Neural crest cell (in vitro differentiated cells): ENCODE measurements at regions not wholly inside any gene's neighbourhood (a gene's known extent, or its start where the extent isn't known, plus 50 kb on each side); places are given as distances from the start of the nearest gene placed in this dataset.

Experiments used
- DNase-seq: peaks from one replicate; pipeline ENCODE4 v3.0.0; 2021; ENCODE audit warnings: low read depth, mixed read lengths, low spot score
- H3K27ac Mint-ChIP-seq: one replicate; pipeline ENCODE4 v1.8.0; 2021; ENCODE audit warnings: mild to moderate bottlenecking, mixed read lengths; ENCODE audit not compliant: unreplicated experiment
- H3K27me3 Mint-ChIP-seq: 2 replicates; pipeline ENCODE4 v1.8.0; 2021; ENCODE audit warnings: low read depth, mild to moderate bottlenecking, mixed read lengths
- H3K36me3 Mint-ChIP-seq: 2 replicates; pipeline ENCODE4 v1.8.0; 2021; ENCODE audit warnings: low read depth, mild to moderate bottlenecking, mixed read lengths
- H3K4me1 Mint-ChIP-seq: 2 replicates; pipeline ENCODE4 v1.8.0; 2021; ENCODE audit warnings: mixed read lengths
- H3K4me3 Mint-ChIP-seq: one replicate; pipeline ENCODE4 v1.8.0; 2021; ENCODE audit warnings: mild to moderate bottlenecking, mixed read lengths
- H3K9me3 Mint-ChIP-seq: 2 replicates; pipeline ENCODE4 v1.8.0; 2021; ENCODE audit warnings: mixed read lengths
- TF ChIP-seq, protein P1 (sequence below): fragments of 200-600 bp; sonication (generic); conservative IDR thresholded peaks from 2 replicates; pipeline ENCODE4 v1.5.0; 2021; ENCODE audit warnings: antibody characterized with exemption, mild to moderate bottlenecking

DNA sequence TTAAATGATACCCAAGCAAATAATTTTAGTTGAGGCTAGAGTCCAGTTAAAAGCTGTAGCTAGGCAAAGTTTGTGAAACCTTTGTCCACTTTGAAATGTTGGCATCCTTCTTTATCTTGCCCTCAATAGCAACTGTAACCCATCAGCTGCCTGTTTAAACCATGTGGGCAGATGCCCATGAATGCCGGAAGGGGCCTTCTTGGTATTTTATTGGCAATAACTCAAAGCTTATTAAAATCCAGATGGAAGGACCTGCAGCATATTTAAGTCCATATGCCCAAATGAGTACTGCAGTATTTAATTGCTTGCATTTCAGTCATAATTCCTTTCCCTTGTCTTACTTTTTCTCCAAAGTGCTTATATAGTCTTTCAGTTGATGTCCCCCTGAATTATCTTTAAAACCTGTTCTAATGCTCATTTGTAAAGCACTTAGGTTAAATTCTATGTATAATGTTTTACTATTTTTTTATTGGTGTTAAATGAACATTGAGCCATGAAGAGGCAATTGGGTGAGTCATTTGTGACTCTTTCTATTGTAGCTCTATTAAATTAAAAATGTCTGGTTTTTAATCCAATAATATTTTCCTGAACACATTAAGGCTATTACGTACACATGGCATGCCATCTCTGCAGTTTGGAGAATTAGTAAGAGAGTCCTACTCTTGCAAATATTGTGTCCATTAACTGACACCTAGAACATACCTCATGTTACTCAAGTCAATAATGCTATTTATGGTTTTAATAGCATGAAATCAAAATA, 225.3 kb downstream of the KCNJ2 start:
- DNase-seq: no peak
- TF ChIP-seq, protein P1, sequence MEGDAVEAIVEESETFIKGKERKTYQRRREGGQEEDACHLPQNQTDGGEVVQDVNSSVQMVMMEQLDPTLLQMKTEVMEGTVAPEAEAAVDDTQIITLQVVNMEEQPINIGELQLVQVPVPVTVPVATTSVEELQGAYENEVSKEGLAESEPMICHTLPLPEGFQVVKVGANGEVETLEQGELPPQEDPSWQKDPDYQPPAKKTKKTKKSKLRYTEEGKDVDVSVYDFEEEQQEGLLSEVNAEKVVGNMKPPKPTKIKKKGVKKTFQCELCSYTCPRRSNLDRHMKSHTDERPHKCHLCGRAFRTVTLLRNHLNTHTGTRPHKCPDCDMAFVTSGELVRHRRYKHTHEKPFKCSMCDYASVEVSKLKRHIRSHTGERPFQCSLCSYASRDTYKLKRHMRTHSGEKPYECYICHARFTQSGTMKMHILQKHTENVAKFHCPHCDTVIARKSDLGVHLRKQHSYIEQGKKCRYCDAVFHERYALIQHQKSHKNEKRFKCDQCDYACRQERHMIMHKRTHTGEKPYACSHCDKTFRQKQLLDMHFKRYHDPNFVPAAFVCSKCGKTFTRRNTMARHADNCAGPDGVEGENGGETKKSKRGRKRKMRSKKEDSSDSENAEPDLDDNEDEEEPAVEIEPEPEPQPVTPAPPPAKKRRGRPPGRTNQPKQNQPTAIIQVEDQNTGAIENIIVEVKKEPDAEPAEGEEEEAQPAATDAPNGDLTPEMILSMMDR: no peak
- Mint-ChIP-seq H3K27ac (no peak overlapping the region), H3K27me3 (no peaks in the 10 kb centered on the region), H3K36me3 (no peaks in the 10 kb centered on the region), H3K4me3 (no peak overlapping the region), H3K4me1 (no peaks in the 10 kb centered on the region), H3K9me3 (peaks cover 4% of the 10 kb centered on the region)

DNA sequence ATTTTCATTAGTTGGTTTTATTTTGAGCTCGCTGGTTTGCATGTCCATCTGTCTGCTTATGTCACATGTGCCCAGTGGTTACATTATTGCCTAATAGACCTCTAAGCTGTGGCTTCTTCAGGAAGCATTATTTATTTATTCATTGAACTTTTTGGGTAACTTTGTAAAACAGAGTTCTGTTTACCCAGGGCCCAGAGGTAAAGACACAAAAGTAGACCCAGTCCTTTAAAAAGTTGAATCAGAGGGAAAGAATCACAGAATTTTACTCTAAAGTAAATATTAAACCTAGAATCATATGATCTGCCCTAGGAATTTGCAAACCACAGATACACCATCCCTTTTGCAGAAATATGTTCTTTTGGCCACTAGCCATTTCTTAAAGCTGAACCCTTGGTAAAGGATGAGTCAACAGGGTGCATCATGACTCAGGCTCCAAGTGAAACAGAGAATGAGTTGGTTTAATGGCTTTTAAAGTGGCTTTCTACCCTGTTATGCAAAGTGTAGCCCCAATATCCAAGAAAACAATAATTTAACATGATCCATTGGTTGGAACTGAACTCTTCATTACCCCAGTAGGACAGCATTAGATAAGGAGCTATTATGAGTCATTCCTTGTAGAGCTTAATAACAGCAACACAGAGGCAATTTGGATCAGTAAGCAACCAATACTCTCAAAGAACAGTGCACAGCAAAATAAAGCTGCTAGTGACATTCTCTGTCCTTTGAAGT, 236.3 kb downstream of the KCNJ2 start:
- no peak for DNase-seq
- no peaks in the 10 kb centered on the region for H3K36me3 Mint-ChIP-seq
- TF ChIP-seq, protein P1: no peak
- H3K27me3 Mint-ChIP-seq: no peaks in the 10 kb centered on the region
- H3K4me3 Mint-ChIP-seq: no peak overlapping the region
- H3K9me3 Mint-ChIP-seq: no peaks in the 10 kb centered on the region
- no peaks in the 10 kb centered on the region for H3K4me1 Mint-ChIP-seq
- H3K27ac Mint-ChIP-seq: no peak overlapping the region

DNA sequence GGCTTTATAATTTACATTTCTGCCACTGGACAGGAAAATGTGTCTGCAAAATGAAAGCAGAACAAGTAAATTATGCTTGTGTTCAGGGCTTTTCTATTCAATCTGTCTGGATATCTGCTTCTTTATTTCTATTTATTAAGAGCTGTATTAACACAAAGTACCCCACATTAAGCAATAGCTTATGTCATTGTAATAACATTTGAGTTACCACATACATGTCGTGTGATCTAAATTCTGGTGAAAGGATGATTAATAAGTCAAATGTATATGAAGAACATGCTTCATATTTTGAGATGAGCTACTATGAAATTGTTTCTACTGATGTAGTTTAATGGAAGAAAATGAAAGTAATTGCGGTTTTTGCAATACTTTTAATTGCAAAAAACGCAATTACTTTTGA, 238.2 kb downstream of the KCNJ2 start:
- TF ChIP-seq, protein P1: no peak
- DNase-seq: no peak
- Mint-ChIP-seq H3K4me3 (no peak overlapping the region), H3K9me3 (peaks cover 3% of the 10 kb centered on the region), H3K27me3 (no peaks in the 10 kb centered on the region), H3K4me1 (no peaks in the 10 kb centered on the region), H3K27ac (no peak overlapping the region), H3K36me3 (no peaks in the 10 kb centered on the region)

DNA sequence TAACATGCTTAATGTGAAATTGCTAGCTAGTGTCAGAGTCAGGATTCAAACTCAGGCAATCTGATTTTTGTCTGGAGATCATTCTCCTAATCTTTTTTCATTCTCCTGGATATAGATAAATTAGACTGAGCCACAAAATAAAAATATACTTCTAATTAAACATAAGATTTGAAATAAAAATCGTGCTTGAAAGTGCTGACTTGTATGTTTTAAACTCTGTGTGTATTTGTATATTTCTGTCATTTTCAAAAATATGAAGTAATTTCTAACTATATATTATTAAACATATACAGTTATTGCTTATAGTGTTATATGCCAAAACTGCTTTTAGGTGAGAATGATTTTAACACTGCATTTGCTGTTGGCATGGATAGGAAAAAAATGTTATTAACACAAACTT, 239.4 kb downstream of the KCNJ2 start:
- TF ChIP-seq, protein P1: no peak
- no peaks in the 10 kb centered on the region for H3K4me1 Mint-ChIP-seq
- DNase-seq: no peak
- H3K4me3 Mint-ChIP-seq: no peak overlapping the region
- H3K9me3 Mint-ChIP-seq: peaks cover 3% of the 10 kb centered on the region
- H3K27me3 Mint-ChIP-seq: no peaks in the 10 kb centered on the region
- H3K36me3 Mint-ChIP-seq: no peaks in the 10 kb centered on the region
- no peak overlapping the region for H3K27ac Mint-ChIP-seq

DNA sequence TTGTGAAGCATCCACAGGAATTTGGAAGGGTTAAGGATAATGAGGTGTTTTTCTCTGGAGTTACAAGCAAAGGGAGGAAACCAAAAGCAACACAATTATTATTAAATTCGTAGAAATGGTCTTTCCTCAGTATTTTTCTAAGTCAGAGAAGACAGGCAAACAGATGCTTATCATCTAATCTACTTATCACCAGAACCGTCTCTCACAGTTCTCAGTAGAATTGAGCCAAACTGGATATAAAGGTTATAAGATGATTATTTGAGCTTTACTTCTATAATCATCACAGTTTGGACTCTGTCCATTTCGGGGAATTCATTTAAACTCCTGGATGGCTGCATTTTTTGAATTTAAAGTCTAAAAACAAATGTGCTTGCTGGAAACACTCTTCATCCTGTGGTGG, 245.0 kb downstream of the KCNJ2 start:
- H3K27ac Mint-ChIP-seq: no peak overlapping the region
- H3K9me3 Mint-ChIP-seq: peaks cover 3% of the 10 kb centered on the region
- no peaks in the 10 kb centered on the region for H3K27me3 Mint-ChIP-seq
- no peaks in the 10 kb centered on the region for H3K4me1 Mint-ChIP-seq
- no peak overlapping the region for H3K4me3 Mint-ChIP-seq
- TF ChIP-seq, protein P1: no peak
- H3K36me3 Mint-ChIP-seq: no peaks in the 10 kb centered on the region
- DNase-seq: no peak
